ENCODE measurements at regions not wholly inside any gene's neighbourhood (a gene's known extent, or its start where the extent isn't known, plus 50 kb on each side); places are given as distances from the start of the nearest gene placed in this dataset.

DNA sequence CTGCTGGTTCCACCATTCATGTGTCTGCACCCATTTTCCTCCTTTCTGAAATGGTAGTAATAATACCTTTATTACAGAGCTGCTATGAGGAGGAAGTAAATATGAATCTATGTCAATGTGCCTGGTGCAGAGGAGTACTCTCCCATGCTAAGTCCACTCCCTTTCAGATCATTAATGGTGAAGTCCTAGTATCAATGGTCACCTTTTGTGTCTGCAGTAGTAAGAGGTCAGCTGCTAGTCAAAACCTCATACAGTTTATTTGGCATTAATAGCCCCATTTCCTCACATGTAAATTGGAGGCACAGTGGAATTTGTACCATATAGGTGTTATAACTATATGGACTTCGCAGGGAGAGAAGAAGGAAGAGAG lies 581.0 kb downstream of the REEP3 start:
- TF ChIP-seq, protein P1, sequence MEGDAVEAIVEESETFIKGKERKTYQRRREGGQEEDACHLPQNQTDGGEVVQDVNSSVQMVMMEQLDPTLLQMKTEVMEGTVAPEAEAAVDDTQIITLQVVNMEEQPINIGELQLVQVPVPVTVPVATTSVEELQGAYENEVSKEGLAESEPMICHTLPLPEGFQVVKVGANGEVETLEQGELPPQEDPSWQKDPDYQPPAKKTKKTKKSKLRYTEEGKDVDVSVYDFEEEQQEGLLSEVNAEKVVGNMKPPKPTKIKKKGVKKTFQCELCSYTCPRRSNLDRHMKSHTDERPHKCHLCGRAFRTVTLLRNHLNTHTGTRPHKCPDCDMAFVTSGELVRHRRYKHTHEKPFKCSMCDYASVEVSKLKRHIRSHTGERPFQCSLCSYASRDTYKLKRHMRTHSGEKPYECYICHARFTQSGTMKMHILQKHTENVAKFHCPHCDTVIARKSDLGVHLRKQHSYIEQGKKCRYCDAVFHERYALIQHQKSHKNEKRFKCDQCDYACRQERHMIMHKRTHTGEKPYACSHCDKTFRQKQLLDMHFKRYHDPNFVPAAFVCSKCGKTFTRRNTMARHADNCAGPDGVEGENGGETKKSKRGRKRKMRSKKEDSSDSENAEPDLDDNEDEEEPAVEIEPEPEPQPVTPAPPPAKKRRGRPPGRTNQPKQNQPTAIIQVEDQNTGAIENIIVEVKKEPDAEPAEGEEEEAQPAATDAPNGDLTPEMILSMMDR (IDR thresholded peaks at IDR 0.05) = no peak
- TF ChIP-seq POLR2A (IDR thresholded peaks at IDR 0.05) = no peak

All from body of pancreas (tissue), 4 donors.